IMR-90 (cell line): ENCODE measurements at regions not wholly inside any gene's neighbourhood (a gene's known extent, or its start where the extent isn't known, plus 50 kb on each side); places are given as distances from the start of the nearest gene placed in this dataset.

Experiments
- ATAC-seq: fragments of 200-7000 bp; cut with Tn5 transposase; 2 replicates; pipeline ENCODE4 v1.9.1; 2020; ENCODE audit warnings: low read depth, mild to moderate bottlenecking, moderate library complexity
- BruUV-seq: library from RNA; stranded (reverse); fragments of 400-500 nt; replicated peaks from 2 replicates; lab custom pipeline; 2021; lab: Mats Ljungman, UMichigan
- CTCF ChIA-PET: fragments of 300-600 bp; formaldehyde crosslinking; extraction: SDS; loops from one replicate; lab custom pipeline; 2021; ENCODE audit warnings: antibody characterized with exemption; lab: Yijun Ruan, JAX
- POLR2A ChIA-PET: fragments of 300-600 bp; sonication (Branson Sonifier 250); formaldehyde crosslinking; loops from one replicate; lab custom pipeline; 2022; ENCODE audit warnings: antibody characterized with exemption; ENCODE audit not compliant: unreplicated experiment; lab: Charles Lee
- DNase-seq: peaks from one replicate; pipeline ENCODE4 v3.0.0; 2013
- H2AFZ ChIP-seq: replicated peaks from 2 replicates; pipeline ENCODE3; 2013; ENCODE audit warnings: low read length, mild to moderate bottlenecking; ENCODE audit not compliant: poor library complexity
- H2AK5ac ChIP-seq: 2 replicates; pipeline ENCODE4 v1.6.1; 2013; ENCODE audit warnings: low read depth, low read length, inconsistent platforms
- H2AK9ac ChIP-seq: replicated peaks from 2 replicates; pipeline ENCODE3; 2013; ENCODE audit warnings: mild to moderate bottlenecking, low read depth, low read length, moderate library complexity; ENCODE audit not compliant: poor library complexity
- H2BK120ac ChIP-seq: 2 replicates; pipeline ENCODE4 v1.6.1; 2013; ENCODE audit warnings: low read depth, low read length, inconsistent platforms
- H2BK15ac ChIP-seq: 3 replicates; pipeline ENCODE4 v1.6.1; 2013; ENCODE audit warnings: low read depth, low read length, inconsistent platforms
- H2BK20ac ChIP-seq: 2 replicates; pipeline ENCODE4 v1.6.1; 2013; ENCODE audit warnings: low read depth, mild to moderate bottlenecking, inconsistent platforms, low read length, moderate library complexity
- H2BK5ac ChIP-seq: 2 replicates; pipeline ENCODE4 v1.6.1; 2013; ENCODE audit warnings: mild to moderate bottlenecking, low read depth, low read length, inconsistent platforms; ENCODE audit not compliant: poor library complexity, severe bottlenecking
- H3K14ac ChIP-seq: replicated peaks from 2 replicates; pipeline ENCODE4 v1.6.1; 2013; ENCODE audit warnings: low read depth, low read length, inconsistent platforms
- H3K18ac ChIP-seq: 2 replicates; pipeline ENCODE4 v1.6.1; 2013; ENCODE audit warnings: low read depth, low read length, control low read depth
- H3K23ac ChIP-seq: 2 replicates; pipeline ENCODE4 v1.6.1; 2013; ENCODE audit warnings: low read depth, low read length, inconsistent platforms
- H3K27ac ChIP-seq: 2 replicates; pipeline ENCODE4 v1.5.1; 2013; ENCODE audit warnings: mild to moderate bottlenecking, control low read depth, low read length; ENCODE audit not compliant: insufficient read depth
- H3K27me3 ChIP-seq: 2 replicates; pipeline ENCODE4 v1.6.1; 2013; ENCODE audit warnings: low read length; ENCODE audit not compliant: control insufficient read depth, insufficient read depth
- H3K36me3 ChIP-seq: 2 replicates; pipeline ENCODE4 v1.6.1; 2013; ENCODE audit warnings: low read length, mixed read lengths; ENCODE audit not compliant: control insufficient read depth, insufficient read depth
- H3K4ac ChIP-seq: 2 replicates; pipeline ENCODE4 v1.6.1; 2013; ENCODE audit warnings: low read depth, low read length, inconsistent platforms
- H3K4me1 ChIP-seq: 2 replicates; pipeline ENCODE4 v1.6.1; 2013; ENCODE audit warnings: low read length, mixed read lengths; ENCODE audit not compliant: control insufficient read depth, insufficient read depth
- H3K4me2 ChIP-seq: 2 replicates; pipeline ENCODE4 v1.6.1; 2013; ENCODE audit warnings: low read depth, mild to moderate bottlenecking, control low read depth, low read length, moderate library complexity
- H3K4me3 ChIP-seq: 2 replicates; pipeline ENCODE4 v1.5.1; 2013; ENCODE audit warnings: low read depth, mild to moderate bottlenecking, control low read depth, low read length, moderate library complexity; ENCODE audit not compliant: insufficient read depth
- H3K56ac ChIP-seq: 2 replicates; pipeline ENCODE4 v1.6.1; 2013; ENCODE audit warnings: low read length, inconsistent platforms; ENCODE audit not compliant: insufficient read depth; ENCODE audit errors: extremely low read depth
- H3K79me1 ChIP-seq, 2 experiments: 2 replicates each; pipeline ENCODE4 v1.6.1; 2013; ENCODE audit warnings: low read length in 2 of 2, inconsistent platforms in 1 of 2, low read depth in 1 of 2
- H3K9ac ChIP-seq: 2 replicates; pipeline ENCODE4 v1.6.1; 2013; ENCODE audit warnings: low read depth, low read length, control low read depth
- H3K9me1 ChIP-seq: 2 replicates; pipeline ENCODE4 v1.6.1; 2013; ENCODE audit warnings: low read length, inconsistent platforms; ENCODE audit not compliant: insufficient read depth
- H3K9me3 ChIP-seq: 2 replicates; pipeline ENCODE4 v1.6.1; 2013; ENCODE audit warnings: low read length; ENCODE audit not compliant: control insufficient read depth, insufficient read depth
- H4K20me1 ChIP-seq: 2 replicates; pipeline ENCODE4 v1.6.1; 2013; ENCODE audit warnings: low read length, inconsistent platforms; ENCODE audit not compliant: insufficient read depth
- H4K5ac ChIP-seq: 2 replicates; pipeline ENCODE4 v1.6.1; 2013; ENCODE audit warnings: mild to moderate bottlenecking, low read depth, low read length, control low read depth
- H4K8ac ChIP-seq, 2 experiments: 2 replicates each; pipeline ENCODE4 v1.6.1; 2013; ENCODE audit warnings: low read depth in 2 of 2, low read length in 2 of 2, control low read depth in 1 of 2, inconsistent platforms in 1 of 2
- H4K91ac ChIP-seq: 2 replicates; pipeline ENCODE4 v1.6.1; 2013; ENCODE audit warnings: low read depth, low read length, inconsistent platforms; ENCODE audit not compliant: insufficient read depth
- BHLHE40 ChIP-seq: fragments of 150-350 bp; IDR thresholded peaks from 2 replicates; pipeline ENCODE4 v1.6.1; 2016; ENCODE audit warnings: mild to moderate bottlenecking, low read depth, low read length
- CEBPB ChIP-seq: IDR thresholded peaks from 2 replicates; pipeline ENCODE4 v1.6.1; 2012; ENCODE audit warnings: low read depth, low read length, improper control_type of control experiment
- CHD1 ChIP-seq: IDR thresholded peaks from 2 replicates; pipeline ENCODE4 v1.6.1; 2012; ENCODE audit warnings: low read depth, low read length, improper control_type of control experiment
- FOS ChIP-seq: fragments of 150-350 bp; IDR thresholded peaks from 2 replicates; pipeline ENCODE4 v1.6.1; 2016; ENCODE audit warnings: low read depth, low read length
- MAFK ChIP-seq: IDR thresholded peaks from 2 replicates; pipeline ENCODE4 v1.6.1; 2012; ENCODE audit warnings: low read depth, low read length, improper control_type of control experiment
- MAZ ChIP-seq: IDR thresholded peaks from 2 replicates; pipeline ENCODE4 v1.6.1; 2012; ENCODE audit warnings: low read depth, mild to moderate bottlenecking, low read length, improper control_type of control experiment, moderate library complexity, borderline replicate concordance
- MXI1 ChIP-seq: IDR thresholded peaks from 2 replicates; pipeline ENCODE4 v1.6.1; 2012; ENCODE audit warnings: low read depth, mild to moderate bottlenecking, low read length, moderate library complexity, borderline replicate concordance
- NFE2L2 ChIP-seq: fragments of 150-350 bp; IDR thresholded peaks from 2 replicates; pipeline ENCODE4 v1.6.1; 2016; ENCODE audit warnings: low read depth, mild to moderate bottlenecking, low read length
- POLR2A ChIP-seq: IDR thresholded peaks from 2 replicates; pipeline ENCODE4 v1.6.1; 2012; ENCODE audit warnings: mild to moderate bottlenecking, low read depth, low read length
- RAD21 ChIP-seq: IDR thresholded peaks from 2 replicates; pipeline ENCODE4 v1.6.1; 2012; ENCODE audit warnings: low read length, improper control_type of control experiment
- RCOR1 ChIP-seq: IDR thresholded peaks from 2 replicates; pipeline ENCODE4 v1.6.1; 2012; ENCODE audit warnings: mild to moderate bottlenecking, low read length, improper control_type of control experiment; ENCODE audit not compliant: insufficient replicate concordance
- SMC3 ChIP-seq: fragments of 150-350 bp; IDR thresholded peaks from 2 replicates; pipeline ENCODE4 v1.6.1; 2016; ENCODE audit warnings: low read depth, mild to moderate bottlenecking, antibody characterized with exemption, low read length, moderate library complexity
- WGBS, 2 experiments: methylation state at CpG; one replicate each; pipeline versions ENCODE4 v1.1.5 to v1.1.7; 2013; ENCODE audit warnings: missing lambda C conversion rate in 2 of 2; ENCODE audit not compliant: insufficient read length in 1 of 2; ENCODE audit errors: extremely low coverage in 2 of 2; 5-methylcytosine and 5-hydroxymethylcytosine counted together
- dilution Hi-C: fragments of 300-500 bp; cut with HindIII; formaldehyde crosslinking; loops from one replicate; pipeline ENCODE4 v1.14.3; 2018; ENCODE audit warnings: low sequenced_read_pairs; ENCODE audit not compliant: unreplicated experiment
- in situ Hi-C: fragments of 300-500 bp; cut with MboI; formaldehyde crosslinking; loops from 3 replicates; pipeline ENCODE4 v1.14.3; 2019; ENCODE audit warnings: low sequenced_read_pairs, inconsistent platforms, mixed read lengths
- intact Hi-C: fragments of 100-400 bp; cut with micrococcal nuclease; formaldehyde crosslinking; loops from 2 replicates; pipeline ENCODE4 v1.10.0; 2022
- TF ChIP-seq, protein P1 (sequence below): fragments of 150-350 bp; IDR thresholded peaks from 2 replicates; pipeline ENCODE4 v1.6.1; 2017; ENCODE audit warnings: mild to moderate bottlenecking, antibody characterized with exemption, low read length, low read depth
- TF ChIP-seq, protein P2 (sequence below): conservative IDR thresholded peaks from 2 replicates; pipeline ENCODE4 v1.5.1; 2012; ENCODE audit warnings: mild to moderate bottlenecking, low read depth, low read length, improper control_type of control experiment

DNA sequence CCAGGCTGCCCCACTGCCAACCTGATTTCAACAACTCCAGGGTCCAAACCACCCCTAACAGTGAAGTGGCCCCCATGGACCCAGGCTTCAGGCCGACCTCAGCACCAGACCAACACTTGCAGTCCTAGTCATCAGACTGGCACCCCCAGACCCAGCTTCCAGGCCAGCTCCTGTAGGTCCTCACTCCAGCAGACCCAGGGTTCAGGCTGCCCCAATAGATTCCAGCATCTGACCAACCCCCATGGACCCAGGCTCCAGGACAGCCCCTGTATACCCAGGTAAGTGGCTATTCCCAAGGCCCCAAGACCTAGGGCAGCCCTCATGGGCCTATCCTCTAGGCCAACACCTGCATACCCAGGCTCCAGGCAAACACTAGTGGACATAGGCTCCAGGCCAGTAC lies 193.8 kb upstream of the OBI1 start:
- ATAC-seq: no peak
- Histone ChIP-seq H4K91ac (no peak overlapping the region), H3K4me1 (no peaks in the 10 kb centered on the region), H2BK20ac (no peak overlapping the region), H2BK15ac (no peak overlapping the region), H3K27ac (no peak overlapping the region), H2BK120ac (no peak overlapping the region), H3K4ac (no peak overlapping the region), H3K27me3 (no peaks in the 10 kb centered on the region), H4K5ac (no peak overlapping the region), H2AK9ac (no peak overlapping the region), H2AK5ac (no peak overlapping the region), H3K9me1 (no peaks in the 10 kb centered on the region), H3K23ac (no peak overlapping the region), H2AFZ (no peak overlapping the region), H3K4me3 (no peak overlapping the region), H3K56ac (no peak overlapping the region), H3K79me1 (no peaks in the 10 kb centered on the region), H3K4me2 (no peak overlapping the region), H3K18ac (no peak overlapping the region), H3K9ac (no peak overlapping the region), H2BK5ac (no peak overlapping the region), H3K14ac (no peak overlapping the region), H4K8ac (no peak overlapping the region), H3K36me3 (no peaks in the 10 kb centered on the region), H3K9me3 (peaks cover 11% of the 10 kb centered on the region; the same call in 1 of the 2 replicates), H4K20me1 (no peaks in the 10 kb centered on the region)
- no CpG with 5 or more reads among the region's 1 CpG for WGBS, 2 experiments
- CTCF ChIA-PET: no interaction called here
- POLR2A ChIA-PET: no interaction called here
- dilution Hi-C loops (no loop called here), intact Hi-C loops (no loop called here), in situ Hi-C loops (no loop called here)
- TF ChIP-seq CEBPB: no peak
- no peak for TF ChIP-seq BHLHE40
- TF ChIP-seq SMC3: no peak
- TF ChIP-seq, protein P1, sequence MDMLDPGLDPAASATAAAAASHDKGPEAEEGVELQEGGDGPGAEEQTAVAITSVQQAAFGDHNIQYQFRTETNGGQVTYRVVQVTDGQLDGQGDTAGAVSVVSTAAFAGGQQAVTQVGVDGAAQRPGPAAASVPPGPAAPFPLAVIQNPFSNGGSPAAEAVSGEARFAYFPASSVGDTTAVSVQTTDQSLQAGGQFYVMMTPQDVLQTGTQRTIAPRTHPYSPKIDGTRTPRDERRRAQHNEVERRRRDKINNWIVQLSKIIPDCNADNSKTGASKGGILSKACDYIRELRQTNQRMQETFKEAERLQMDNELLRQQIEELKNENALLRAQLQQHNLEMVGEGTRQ: no peak
- TF ChIP-seq MXI1: no peak
- TF ChIP-seq MAZ: no peak
- no peak for TF ChIP-seq RAD21
- no peak for TF ChIP-seq NFE2L2
- no peak for TF ChIP-seq CHD1
- no peak for TF ChIP-seq MAFK
- TF ChIP-seq FOS: no peak
- TF ChIP-seq RCOR1: no peak
- TF ChIP-seq, protein P2, sequence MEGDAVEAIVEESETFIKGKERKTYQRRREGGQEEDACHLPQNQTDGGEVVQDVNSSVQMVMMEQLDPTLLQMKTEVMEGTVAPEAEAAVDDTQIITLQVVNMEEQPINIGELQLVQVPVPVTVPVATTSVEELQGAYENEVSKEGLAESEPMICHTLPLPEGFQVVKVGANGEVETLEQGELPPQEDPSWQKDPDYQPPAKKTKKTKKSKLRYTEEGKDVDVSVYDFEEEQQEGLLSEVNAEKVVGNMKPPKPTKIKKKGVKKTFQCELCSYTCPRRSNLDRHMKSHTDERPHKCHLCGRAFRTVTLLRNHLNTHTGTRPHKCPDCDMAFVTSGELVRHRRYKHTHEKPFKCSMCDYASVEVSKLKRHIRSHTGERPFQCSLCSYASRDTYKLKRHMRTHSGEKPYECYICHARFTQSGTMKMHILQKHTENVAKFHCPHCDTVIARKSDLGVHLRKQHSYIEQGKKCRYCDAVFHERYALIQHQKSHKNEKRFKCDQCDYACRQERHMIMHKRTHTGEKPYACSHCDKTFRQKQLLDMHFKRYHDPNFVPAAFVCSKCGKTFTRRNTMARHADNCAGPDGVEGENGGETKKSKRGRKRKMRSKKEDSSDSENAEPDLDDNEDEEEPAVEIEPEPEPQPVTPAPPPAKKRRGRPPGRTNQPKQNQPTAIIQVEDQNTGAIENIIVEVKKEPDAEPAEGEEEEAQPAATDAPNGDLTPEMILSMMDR: no peak
- no peak for TF ChIP-seq POLR2A
- no TSS peak for BruUV-seq
- DNase-seq: no peak
